ENCODE measurements at regions not wholly inside any gene's neighbourhood (a gene's known extent, or its start where the extent isn't known, plus 50 kb on each side); places are given as distances from the start of the nearest gene placed in this dataset.

DNA sequence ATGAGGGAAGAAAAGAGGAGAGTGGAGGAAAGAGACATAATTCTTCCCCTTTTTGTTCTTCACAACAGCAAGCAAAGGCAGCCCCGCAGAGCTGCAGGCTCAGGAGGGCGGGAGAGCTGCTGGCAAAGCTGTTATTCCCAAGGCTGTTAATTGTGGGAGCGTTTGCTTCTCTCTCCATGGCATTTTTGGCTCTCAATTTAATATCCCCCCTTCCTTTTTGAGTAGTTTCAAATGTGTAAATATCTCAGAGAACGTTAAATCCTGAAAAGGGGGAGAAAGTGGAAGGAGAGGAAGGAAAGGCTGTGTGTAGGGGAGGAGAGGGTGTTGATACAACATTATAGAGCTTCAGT is 165.7 kb downstream of the NSG2 start:
- intact Hi-C loops (cut with micrococcal nuclease; ENCODE audit: unreplicated experiment) = no loop called here
- no peak for DNase-seq (ENCODE audit: low spot score)
- CTCF ChIA-PET (ENCODE audit: unreplicated experiment) = no interaction called here
- H3K79me2 ChIP-seq (ENCODE audit: insufficient read depth, low read depth, low read length) = no peaks in the 10 kb centered on the region
- POLR2A ChIA-PET = no interaction called here
- no peaks in the 10 kb centered on the region for H3K36me3 ChIP-seq (ENCODE audit: insufficient read depth, low read length)
- H4K20me1 ChIP-seq (ENCODE audit: insufficient read depth, low read length) = no peaks in the 10 kb centered on the region
- no peaks in the 10 kb centered on the region for H3K9me2 ChIP-seq (ENCODE audit: insufficient read depth, low read length)
- no peak overlapping the region for H2AFZ ChIP-seq (ENCODE audit: low read length)
- no peaks in the 10 kb centered on the region for H3K4me1 ChIP-seq (ENCODE audit: insufficient read depth, low read length, poor library complexity, severe bottlenecking)
- H3K4me2 ChIP-seq (ENCODE audit: low read length) = no peak overlapping the region
- no peak overlapping the region for H3K27ac ChIP-seq (ENCODE audit: low read depth, low read length, poor library complexity, severe bottlenecking)
- no TSS peak for BruUV-seq (replicated peaks)
- no peak for TF ChIP-seq EZH2phosphoT487 (IDR thresholded peaks at IDR 0.05; ENCODE audit: borderline replicate concordance, low read depth, low read length)
- TF ChIP-seq, protein P1, sequence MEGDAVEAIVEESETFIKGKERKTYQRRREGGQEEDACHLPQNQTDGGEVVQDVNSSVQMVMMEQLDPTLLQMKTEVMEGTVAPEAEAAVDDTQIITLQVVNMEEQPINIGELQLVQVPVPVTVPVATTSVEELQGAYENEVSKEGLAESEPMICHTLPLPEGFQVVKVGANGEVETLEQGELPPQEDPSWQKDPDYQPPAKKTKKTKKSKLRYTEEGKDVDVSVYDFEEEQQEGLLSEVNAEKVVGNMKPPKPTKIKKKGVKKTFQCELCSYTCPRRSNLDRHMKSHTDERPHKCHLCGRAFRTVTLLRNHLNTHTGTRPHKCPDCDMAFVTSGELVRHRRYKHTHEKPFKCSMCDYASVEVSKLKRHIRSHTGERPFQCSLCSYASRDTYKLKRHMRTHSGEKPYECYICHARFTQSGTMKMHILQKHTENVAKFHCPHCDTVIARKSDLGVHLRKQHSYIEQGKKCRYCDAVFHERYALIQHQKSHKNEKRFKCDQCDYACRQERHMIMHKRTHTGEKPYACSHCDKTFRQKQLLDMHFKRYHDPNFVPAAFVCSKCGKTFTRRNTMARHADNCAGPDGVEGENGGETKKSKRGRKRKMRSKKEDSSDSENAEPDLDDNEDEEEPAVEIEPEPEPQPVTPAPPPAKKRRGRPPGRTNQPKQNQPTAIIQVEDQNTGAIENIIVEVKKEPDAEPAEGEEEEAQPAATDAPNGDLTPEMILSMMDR (conservative IDR thresholded peaks at IDR 0.05; ENCODE audit: low read length) = no peak
- no peak overlapping the region for H3K4me3 ChIP-seq (ENCODE audit: low read depth, low read length, poor library complexity, severe bottlenecking)
- no peaks in the 10 kb centered on the region for H3K9me3 ChIP-seq (ENCODE audit: low read length)

DNA sequence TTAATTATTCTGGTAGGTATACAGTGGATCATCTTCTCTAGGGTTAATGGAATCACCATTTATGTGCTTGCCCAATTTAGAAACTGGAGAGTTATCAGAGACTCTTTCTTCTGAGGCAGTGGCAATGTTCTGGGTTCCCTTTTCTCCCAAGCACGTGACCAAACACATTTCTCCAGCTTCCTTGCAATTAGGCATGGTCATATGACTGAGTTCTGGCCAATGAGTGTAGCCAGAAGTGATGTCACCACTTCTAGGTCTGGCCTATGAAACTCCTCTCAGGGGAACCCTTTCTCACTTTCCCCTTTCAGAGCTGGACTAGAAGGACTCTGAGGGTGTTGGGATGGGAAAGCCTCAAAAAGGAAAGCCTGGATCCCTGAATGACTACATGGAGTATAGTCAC is 172.0 kb downstream of the NSG2 start:
- intact Hi-C loops (cut with micrococcal nuclease; ENCODE audit: unreplicated experiment) = no loop called here
- CTCF ChIA-PET (ENCODE audit: unreplicated experiment) = no interaction called here
- TF ChIP-seq EZH2phosphoT487 (IDR thresholded peaks at IDR 0.05; ENCODE audit: borderline replicate concordance, low read depth, low read length) = no peak
- TF ChIP-seq, protein P1 (conservative IDR thresholded peaks at IDR 0.05; ENCODE audit: low read length) = no peak
- Histone ChIP-seq H3K9me3 (ENCODE audit: low read length) (no peaks in the 10 kb centered on the region), H3K9me2 (ENCODE audit: insufficient read depth, low read length) (no peaks in the 10 kb centered on the region), H2AFZ (ENCODE audit: low read length) (no peak overlapping the region), H3K4me2 (ENCODE audit: low read length) (no peak overlapping the region), H3K79me2 (ENCODE audit: insufficient read depth, low read depth, low read length) (no peaks in the 10 kb centered on the region), H3K36me3 (ENCODE audit: insufficient read depth, low read length) (no peaks in the 10 kb centered on the region), H3K4me1 (ENCODE audit: insufficient read depth, low read length, poor library complexity, severe bottlenecking) (no peaks in the 10 kb centered on the region), H3K27ac (ENCODE audit: low read depth, low read length, poor library complexity, severe bottlenecking) (no peak overlapping the region), H3K4me3 (ENCODE audit: low read depth, low read length, poor library complexity, severe bottlenecking) (no peak overlapping the region), H4K20me1 (ENCODE audit: insufficient read depth, low read length) (no peaks in the 10 kb centered on the region)
- DNase-seq (ENCODE audit: low spot score) = no peak
- BruUV-seq (replicated peaks) = no TSS peak
- POLR2A ChIA-PET = interaction anchor here (0.8 kb wide), 1 partner anchor 187 kb away, joined by 3 read pairs; no protein-coding TSS in a partner anchor

DNA sequence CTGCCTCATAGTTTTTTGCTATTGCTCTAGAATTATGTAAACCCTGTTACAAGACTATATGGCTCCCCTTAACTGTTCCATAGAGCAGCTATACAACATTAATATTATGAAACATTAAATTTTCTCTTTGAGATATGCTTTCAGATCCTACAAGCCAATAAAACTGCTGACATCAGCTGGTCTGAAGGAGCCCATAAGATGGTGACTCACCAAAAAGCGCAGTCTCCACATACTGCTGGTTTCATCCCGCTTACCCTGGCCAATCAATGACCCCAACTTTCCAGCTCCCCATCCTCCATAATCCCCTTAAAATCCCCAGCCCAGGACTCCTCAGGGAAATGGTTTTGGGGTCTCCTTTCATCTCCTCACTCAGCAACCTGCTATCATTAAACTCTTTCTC is 172.7 kb downstream of the NSG2 start:
- BruUV-seq (replicated peaks) = no TSS peak
- ChIA-PET CTCF (ENCODE audit: unreplicated experiment) (interaction anchor here (0.5 kb wide), 1 partner anchor 99 kb away, joined by 3 read pairs; no protein-coding TSS in a partner anchor), POLR2A (interaction anchor here (0.8 kb wide), 1 partner anchor 188 kb away, joined by 3 read pairs; no protein-coding TSS in a partner anchor)
- Histone ChIP-seq H3K4me3 (ENCODE audit: low read depth, low read length, poor library complexity, severe bottlenecking) (no peak overlapping the region), H3K9me2 (ENCODE audit: insufficient read depth, low read length) (no peaks in the 10 kb centered on the region), H3K4me1 (ENCODE audit: insufficient read depth, low read length, poor library complexity, severe bottlenecking) (no peaks in the 10 kb centered on the region), H3K9me3 (ENCODE audit: low read length) (no peaks in the 10 kb centered on the region), H3K79me2 (ENCODE audit: insufficient read depth, low read depth, low read length) (no peaks in the 10 kb centered on the region), H4K20me1 (ENCODE audit: insufficient read depth, low read length) (no peaks in the 10 kb centered on the region), H3K27ac (ENCODE audit: low read depth, low read length, poor library complexity, severe bottlenecking) (no peak overlapping the region), H3K36me3 (ENCODE audit: insufficient read depth, low read length) (no peaks in the 10 kb centered on the region), H2AFZ (ENCODE audit: low read length) (no peak overlapping the region), H3K4me2 (ENCODE audit: low read length) (no peak overlapping the region)
- no peak for DNase-seq (ENCODE audit: low spot score)
- intact Hi-C loops (cut with micrococcal nuclease; ENCODE audit: unreplicated experiment) = no loop called here
- no peak for TF ChIP-seq EZH2phosphoT487 (IDR thresholded peaks at IDR 0.05; ENCODE audit: borderline replicate concordance, low read depth, low read length)
- TF ChIP-seq, protein P1 (conservative IDR thresholded peaks at IDR 0.05; ENCODE audit: low read length) = no peak

All from OCI-LY7 (cell line).